ENCODE measurements at regions not wholly inside any gene's neighbourhood (a gene's known extent, or its start where the extent isn't known, plus 50 kb on each side); places are given as distances from the start of the nearest gene placed in this dataset.
A peak's percentile ranks its signal among the peaks of the same experiment; 100 is the strongest.

DNA sequence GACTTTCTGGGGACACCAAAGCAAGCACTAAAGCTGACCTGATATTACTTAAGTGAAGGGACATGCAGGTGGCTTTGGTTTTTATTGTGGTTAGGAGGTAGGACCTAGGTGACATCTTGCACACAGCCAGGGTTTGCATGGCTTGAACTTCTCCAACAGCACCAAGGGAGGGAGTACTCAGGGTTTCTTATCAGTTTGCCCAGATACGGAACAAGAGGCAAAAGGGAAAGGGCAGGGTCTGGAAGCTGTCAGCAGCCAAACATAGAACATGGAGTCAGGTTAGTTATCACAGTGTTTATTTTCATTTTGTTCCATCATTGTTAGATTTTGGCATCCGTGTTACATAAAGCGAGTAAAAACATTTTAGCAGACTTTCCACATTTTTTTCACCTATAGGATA, 186.3 kb upstream of the CLEC14A start:
- DNase-seq (ENCODE audit: low read depth) = peak; percentile 27
- TF ChIP-seq CTCF (IDR thresholded peaks at IDR 0.05; ENCODE audit: insufficient read depth, low read length) = no peak
- H3K4me3 ChIP-seq (ENCODE audit: low read depth, low read length) = no peak overlapping the region

GRCh38 chr14:38432186-38432585, 176.3 kb upstream of the CLEC14A start:
- DNase-seq (ENCODE audit: low read depth) = no peak
- H3K4me3 ChIP-seq (ENCODE audit: low read depth, low read length) = no peak overlapping the region
- TF ChIP-seq CTCF (IDR thresholded peaks at IDR 0.05; ENCODE audit: insufficient read depth, low read length) = no peak

GRCh38 chr14:38431156-38431555, 175.3 kb upstream of the CLEC14A start:
- no peak for TF ChIP-seq CTCF (IDR thresholded peaks at IDR 0.05; ENCODE audit: insufficient read depth, low read length)
- H3K4me3 ChIP-seq (ENCODE audit: low read depth, low read length) = no peak overlapping the region
- DNase-seq (ENCODE audit: low read depth) = no peak

- no peak overlapping the region for H3K4me3 ChIP-seq (ENCODE audit: low read depth, low read length)
- DNase-seq (ENCODE audit: low read depth) = no peak
- no peak for TF ChIP-seq CTCF (IDR thresholded peaks at IDR 0.05; ENCODE audit: insufficient read depth, low read length)
Observed at GRCh38 chr14:38430522-38430921, 174.6 kb upstream of the CLEC14A start.

- no peak for DNase-seq (ENCODE audit: low read depth)
- no peak overlapping the region for H3K4me3 ChIP-seq (ENCODE audit: low read depth, low read length)
- TF ChIP-seq CTCF (IDR thresholded peaks at IDR 0.05; ENCODE audit: insufficient read depth, low read length) = no peak
Observed at GRCh38 chr14:38425324-38425976, 169.6 kb upstream of the CLEC14A start.

DNA sequence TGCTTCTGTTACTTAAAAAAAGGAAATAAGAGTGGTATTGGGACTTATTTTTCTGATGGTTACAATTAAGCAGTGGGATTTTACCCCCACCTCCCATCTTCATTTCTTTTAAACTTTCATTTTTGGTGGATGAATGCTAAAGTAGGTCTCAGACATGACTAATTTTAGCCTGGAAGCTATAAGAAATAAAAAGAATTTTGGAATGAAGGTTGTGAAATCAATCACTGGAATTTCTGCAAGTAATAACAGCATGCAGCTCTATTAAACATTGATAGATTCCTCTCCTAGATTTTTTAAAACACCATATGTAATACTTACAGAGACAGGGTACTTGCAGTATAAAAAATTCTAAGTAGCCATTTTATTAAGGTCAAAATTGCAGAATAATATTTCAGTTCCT, 164.2 kb upstream of the CLEC14A start:
- peak; percentile 20 for DNase-seq (ENCODE audit: low read depth)
- TF ChIP-seq CTCF (IDR thresholded peaks at IDR 0.05; ENCODE audit: insufficient read depth, low read length) = no peak
- no peak overlapping the region for H3K4me3 ChIP-seq (ENCODE audit: low read depth, low read length)

- no peak for DNase-seq (ENCODE audit: low read depth)
- TF ChIP-seq CTCF (IDR thresholded peaks at IDR 0.05; ENCODE audit: insufficient read depth, low read length) = no peak
- H3K4me3 ChIP-seq (ENCODE audit: low read depth, low read length) = no peak overlapping the region
Observed at GRCh38 chr14:38419579-38419978, 163.7 kb upstream of the CLEC14A start.
